HCT116 (cell line): ENCODE measurements at regions not wholly inside any gene's neighbourhood (a gene's known extent, or its start where the extent isn't known, plus 50 kb on each side); places are given as distances from the start of the nearest gene placed in this dataset.
A peak's percentile ranks its signal among the peaks of the same experiment; 100 is the strongest.

Source experiments
- ATAC-seq: fragments of 200-7000 bp; cut with Tn5 transposase; 2 replicates; pipeline ENCODE4 v1.9.1; 2020; ENCODE audit warnings: mild to moderate bottlenecking, moderate library complexity
- BruUV-seq: library from RNA; stranded (reverse); fragments of 400-500 nt; replicated peaks from 2 replicates; lab custom pipeline; 2021; lab: Mats Ljungman, UMichigan
- CTCF ChIA-PET: fragments of 300-600 bp; sonication (Branson Sonifier 250); formaldehyde crosslinking; loops from one replicate; lab custom pipeline; 2021; ENCODE audit warnings: antibody characterized with exemption; lab: Charles Lee
- POLR2A ChIA-PET: fragments of 300-600, 350-600 bp; sonication (Branson Sonifier 250); formaldehyde crosslinking; loops from one replicate; lab custom pipeline; 2021; ENCODE audit warnings: antibody characterized with exemption; lab: Charles Lee
- RAD21 ChIA-PET, 2 experiments: fragments of 300-600 bp; sonication (Branson Sonifier 250); formaldehyde crosslinking; loops; one replicate each; lab custom pipeline; 2023; ENCODE audit warnings: low total read pairs in 2 of 2; ENCODE audit not compliant: uncharacterized antibody in 2 of 2, unreplicated experiment in 2 of 2, low non-redundant PET in 1 of 2; lab: Charles Lee
- DNase-seq: peaks from one replicate; pipeline ENCODE4 v3.0.0-alpha.2; 2010; ENCODE audit warnings: low read depth, low spot score
- H2AFZ ChIP-seq: fragments of 200-600 bp; shearing (Covaris generic), sonication (generic); 2 replicates; pipeline ENCODE4 v1.6.1; 2017; ENCODE audit warnings: low read depth, mixed run types, mixed read lengths, antibody characterized with exemption, low read length; ENCODE audit not compliant: poor library complexity, severe bottlenecking
- H3K27ac ChIP-seq: 2 replicates; pipeline ENCODE4 v1.5.1; 2012; ENCODE audit warnings: low read depth, low read length
- H3K27me3 ChIP-seq: fragments of 200-600 bp; sonication (generic); 2 replicates; pipeline ENCODE4 v1.6.1; 2016; ENCODE audit warnings: mixed run types, low read length, mixed read lengths; ENCODE audit not compliant: insufficient read depth
- H3K36me3 ChIP-seq, 2 experiments: fragments of 200-500 bp in 1 of 2; fragments of 200-600 bp in 1 of 2; sonication (Bioruptor generic) in 1 of 2; sonication (generic) in 1 of 2; 2 replicates each; pipeline versions ENCODE4 v1.5.1 to v1.6.1; 2014 to 2016; ENCODE audit warnings: low read length in 2 of 2, inconsistent platforms in 1 of 2, mixed read lengths in 1 of 2, mixed run types in 1 of 2; ENCODE audit not compliant: insufficient read depth in 2 of 2, control insufficient read depth in 1 of 2
- H3K4me1 ChIP-seq, 2 experiments: fragments of 200-600 bp in 1 of 2; sonication (generic) in 1 of 2; 2 replicates each; pipeline versions ENCODE4 v1.5.1 to v1.6.1; 2012 to 2017; ENCODE audit warnings: low read length in 2 of 2, inconsistent platforms in 1 of 2, mild to moderate bottlenecking in 1 of 2, mixed read lengths in 1 of 2, mixed run types in 1 of 2, moderate library complexity in 1 of 2; ENCODE audit not compliant: insufficient read depth in 2 of 2, control insufficient read depth in 1 of 2
- H3K4me2 ChIP-seq: fragments of 200-600 bp; sonication (generic); 2 replicates; pipeline ENCODE4 v1.6.1; 2017; ENCODE audit warnings: mixed run types, low read length, mixed read lengths
- H3K4me3 ChIP-seq, 2 experiments: fragments of 200-600 bp in 1 of 2; sonication (generic) in 1 of 2; replicated peaks in 1 of 2; 2 replicates each; pipeline ENCODE4 v1.5.1; 2011 to 2016; ENCODE audit warnings: low read length in 2 of 2, control low read depth in 1 of 2, low read depth in 1 of 2, mild to moderate bottlenecking in 1 of 2, mixed read lengths in 1 of 2, mixed run types in 1 of 2
- H3K79me2 ChIP-seq: fragments of 200-600 bp; sonication (generic); 2 replicates; pipeline ENCODE4 v1.6.1; 2017; ENCODE audit warnings: mild to moderate bottlenecking, mixed run types, low read length, moderate library complexity, mixed read lengths; ENCODE audit not compliant: insufficient read depth
- H3K9ac ChIP-seq: fragments of 200-600 bp; sonication (generic); 2 replicates; pipeline ENCODE4 v1.6.1; 2016; ENCODE audit warnings: low read length, mixed read lengths
- H3K9me2 ChIP-seq: fragments of 200-600 bp; sonication (generic), shearing (Covaris generic); 2 replicates; pipeline ENCODE4 v1.6.1; 2017; ENCODE audit warnings: mixed run types, mild to moderate bottlenecking, moderate library complexity; ENCODE audit not compliant: insufficient read depth
- H3K9me3 ChIP-seq, 2 experiments: fragments of 200-500 bp in 1 of 2; fragments of 200-600 bp in 1 of 2; sonication (Bioruptor generic) in 1 of 2; sonication (generic) in 1 of 2; 2 replicates each; pipeline ENCODE4 v1.6.1; 2014 to 2017; ENCODE audit warnings: low read length in 2 of 2, mixed read lengths in 2 of 2, inconsistent platforms in 1 of 2, low read depth in 1 of 2, mild to moderate bottlenecking in 1 of 2, mixed run types in 1 of 2, moderate library complexity in 1 of 2; ENCODE audit not compliant: control insufficient read depth in 1 of 2, insufficient read depth in 1 of 2
- H4K20me1 ChIP-seq: fragments of 200-600 bp; sonication (generic), shearing (Covaris generic); 2 replicates; pipeline ENCODE4 v1.6.1; 2017; ENCODE audit warnings: mixed run types, mild to moderate bottlenecking, moderate library complexity; ENCODE audit not compliant: insufficient read depth
- CBX3 ChIP-seq: IDR thresholded peaks from 2 replicates; pipeline ENCODE4 v1.6.1; 2012; ENCODE audit warnings: low read depth
- CEBPB ChIP-seq: IDR thresholded peaks from 2 replicates; pipeline ENCODE4 v1.6.1; 2012; ENCODE audit warnings: low read depth
- EGR1 ChIP-seq: IDR thresholded peaks from 2 replicates; pipeline ENCODE4 v1.6.1; 2012; ENCODE audit warnings: low read depth
- ELF1 ChIP-seq: IDR thresholded peaks from 2 replicates; pipeline ENCODE4 v1.6.1; 2012; ENCODE audit warnings: low read depth, borderline replicate concordance
- EZH2 ChIP-seq: fragments of 200-600 bp; sonication (generic); IDR thresholded peaks from 2 replicates; pipeline ENCODE4 v1.6.1; 2017; ENCODE audit warnings: antibody characterized with exemption, mixed run types
- EZH2phosphoT487 ChIP-seq: fragments of 200-600 bp; IDR thresholded peaks from 2 replicates; pipeline ENCODE4 v1.6.1; 2018; ENCODE audit warnings: antibody characterized with exemption, borderline replicate concordance
- FOSL1 ChIP-seq: IDR thresholded peaks from 2 replicates; pipeline ENCODE4 v1.6.1; 2012; ENCODE audit warnings: low read depth
- JUND ChIP-seq: IDR thresholded peaks from 2 replicates; pipeline ENCODE4 v1.6.1; 2012
- POLR2A ChIP-seq: IDR thresholded peaks from 2 replicates; pipeline ENCODE4 v1.7.0; 2011; ENCODE audit warnings: borderline replicate concordance; ENCODE audit not compliant: insufficient read depth, insufficient read length; ENCODE audit errors: extremely low read depth
- RAD21 ChIP-seq: IDR thresholded peaks from 2 replicates; pipeline ENCODE4 v1.6.1; 2012; ENCODE audit warnings: low read depth, mild to moderate bottlenecking
- SIN3A ChIP-seq: IDR thresholded peaks from 2 replicates; pipeline ENCODE4 v1.6.1; 2012; ENCODE audit warnings: low read depth
- SP1 ChIP-seq: IDR thresholded peaks from 2 replicates; pipeline ENCODE4 v1.6.1; 2012; ENCODE audit warnings: low read depth
- TCF7L2 ChIP-seq: IDR thresholded peaks from 2 replicates; pipeline ENCODE4 v1.7.0; 2011; ENCODE audit warnings: borderline replicate concordance, inconsistent platforms; ENCODE audit not compliant: insufficient read depth, insufficient read length; ENCODE audit errors: extremely low read depth
- YY1 ChIP-seq: IDR thresholded peaks from 2 replicates; pipeline ENCODE4 v1.6.1; 2011; ENCODE audit warnings: low read length, low read depth, moderate library complexity, mild to moderate bottlenecking; ENCODE audit not compliant: insufficient replicate concordance; ENCODE audit errors: extremely low read depth
- ZFX ChIP-seq: fragments of 450-650 bp; IDR thresholded peaks from 2 replicates; pipeline ENCODE4 v1.6.1; 2017
- ZNF274 ChIP-seq: fragments of 200-500 bp; sonication (Bioruptor generic); IDR thresholded peaks from 2 replicates; pipeline ENCODE4 v1.6.1; 2014; ENCODE audit warnings: mild to moderate bottlenecking, low read depth, low read length, inconsistent platforms
- intact Hi-C: fragments of 100-400 bp; cut with micrococcal nuclease; formaldehyde crosslinking; loops from 2 replicates; pipeline ENCODE4 v1.10.0; 2022
- TF ChIP-seq, protein P1 (sequence below): IDR thresholded peaks from 2 replicates; pipeline ENCODE4 v1.6.1; 2012; ENCODE audit warnings: low read depth
- TF ChIP-seq, protein P2 (sequence below): IDR thresholded peaks from 2 replicates; pipeline ENCODE4 v1.6.1; 2012
- TF ChIP-seq, protein P3 (sequence below), 3 experiments: fragments of 200-600 bp in 1 of 3; sonication (generic) in 1 of 3; IDR thresholded peaks in 2 of 3; conservative IDR thresholded peaks in 1 of 3; 2 replicates each; pipeline ENCODE4 v1.5.1; 2012 to 2017; ENCODE audit warnings: low read depth in 2 of 3, low read length in 2 of 3, antibody characterized with exemption in 1 of 3, borderline replicate concordance in 1 of 3, control low read depth in 1 of 3, mild to moderate bottlenecking in 1 of 3, mixed read lengths in 1 of 3, mixed run types in 1 of 3, moderate library complexity in 1 of 3; ENCODE audit not compliant: insufficient read depth in 1 of 3
- TF ChIP-seq, protein P4 (sequence below): IDR thresholded peaks from 2 replicates; pipeline ENCODE4 v1.6.1; 2012

DNA sequence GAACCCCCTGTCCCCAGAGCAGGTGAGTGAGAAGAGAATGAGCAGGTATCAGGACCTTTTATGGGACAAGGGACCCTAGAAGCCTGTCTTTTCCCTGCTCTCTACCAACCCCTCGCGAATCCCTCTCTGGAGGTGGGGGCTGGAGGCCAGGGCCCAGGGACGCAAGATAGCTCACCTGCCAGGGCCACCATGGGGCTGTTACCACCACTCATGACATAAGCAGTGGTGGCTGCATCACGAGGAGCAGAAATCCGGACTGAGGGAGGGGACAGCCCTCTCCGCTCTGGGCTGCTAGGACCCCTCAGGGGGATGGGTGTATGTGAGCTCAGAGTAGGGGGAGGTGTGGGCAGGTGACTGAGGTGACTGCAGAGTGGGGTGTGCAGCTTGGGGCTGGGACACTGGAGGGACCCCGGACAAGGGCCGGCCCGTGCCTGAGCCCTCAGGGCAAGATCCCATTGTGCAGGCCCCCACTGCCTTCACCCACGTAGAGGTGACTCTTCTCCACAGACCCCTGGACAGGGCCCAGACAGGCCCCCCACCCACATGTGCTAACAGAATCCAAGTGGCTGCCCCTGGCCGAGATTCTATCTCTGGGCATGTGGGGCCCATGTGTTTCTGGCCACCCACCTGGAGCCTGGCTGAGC, 190.6 kb downstream of the TBC1D2B start:
- TF ChIP-seq SIN3A (no peak), EZH2phosphoT487 (no peak), EGR1 (no peak), ZFX (no peak), EZH2 (no peak), ZNF274 (no peak), RAD21 (no peak), YY1 (no peak), CBX3 (no peak), TCF7L2 (no peak), SP1 (no peak), CEBPB (no peak), JUND (no peak), ELF1 (no peak), POLR2A (no peak), FOSL1 (no peak)
- TF ChIP-seq, protein P1, sequence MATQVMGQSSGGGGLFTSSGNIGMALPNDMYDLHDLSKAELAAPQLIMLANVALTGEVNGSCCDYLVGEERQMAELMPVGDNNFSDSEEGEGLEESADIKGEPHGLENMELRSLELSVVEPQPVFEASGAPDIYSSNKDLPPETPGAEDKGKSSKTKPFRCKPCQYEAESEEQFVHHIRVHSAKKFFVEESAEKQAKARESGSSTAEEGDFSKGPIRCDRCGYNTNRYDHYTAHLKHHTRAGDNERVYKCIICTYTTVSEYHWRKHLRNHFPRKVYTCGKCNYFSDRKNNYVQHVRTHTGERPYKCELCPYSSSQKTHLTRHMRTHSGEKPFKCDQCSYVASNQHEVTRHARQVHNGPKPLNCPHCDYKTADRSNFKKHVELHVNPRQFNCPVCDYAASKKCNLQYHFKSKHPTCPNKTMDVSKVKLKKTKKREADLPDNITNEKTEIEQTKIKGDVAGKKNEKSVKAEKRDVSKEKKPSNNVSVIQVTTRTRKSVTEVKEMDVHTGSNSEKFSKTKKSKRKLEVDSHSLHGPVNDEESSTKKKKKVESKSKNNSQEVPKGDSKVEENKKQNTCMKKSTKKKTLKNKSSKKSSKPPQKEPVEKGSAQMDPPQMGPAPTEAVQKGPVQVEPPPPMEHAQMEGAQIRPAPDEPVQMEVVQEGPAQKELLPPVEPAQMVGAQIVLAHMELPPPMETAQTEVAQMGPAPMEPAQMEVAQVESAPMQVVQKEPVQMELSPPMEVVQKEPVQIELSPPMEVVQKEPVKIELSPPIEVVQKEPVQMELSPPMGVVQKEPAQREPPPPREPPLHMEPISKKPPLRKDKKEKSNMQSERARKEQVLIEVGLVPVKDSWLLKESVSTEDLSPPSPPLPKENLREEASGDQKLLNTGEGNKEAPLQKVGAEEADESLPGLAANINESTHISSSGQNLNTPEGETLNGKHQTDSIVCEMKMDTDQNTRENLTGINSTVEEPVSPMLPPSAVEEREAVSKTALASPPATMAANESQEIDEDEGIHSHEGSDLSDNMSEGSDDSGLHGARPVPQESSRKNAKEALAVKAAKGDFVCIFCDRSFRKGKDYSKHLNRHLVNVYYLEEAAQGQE: no peak
- TF ChIP-seq, protein P2, sequence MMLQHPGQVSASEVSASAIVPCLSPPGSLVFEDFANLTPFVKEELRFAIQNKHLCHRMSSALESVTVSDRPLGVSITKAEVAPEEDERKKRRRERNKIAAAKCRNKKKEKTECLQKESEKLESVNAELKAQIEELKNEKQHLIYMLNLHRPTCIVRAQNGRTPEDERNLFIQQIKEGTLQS: no peak
- TF ChIP-seq, protein P3, sequence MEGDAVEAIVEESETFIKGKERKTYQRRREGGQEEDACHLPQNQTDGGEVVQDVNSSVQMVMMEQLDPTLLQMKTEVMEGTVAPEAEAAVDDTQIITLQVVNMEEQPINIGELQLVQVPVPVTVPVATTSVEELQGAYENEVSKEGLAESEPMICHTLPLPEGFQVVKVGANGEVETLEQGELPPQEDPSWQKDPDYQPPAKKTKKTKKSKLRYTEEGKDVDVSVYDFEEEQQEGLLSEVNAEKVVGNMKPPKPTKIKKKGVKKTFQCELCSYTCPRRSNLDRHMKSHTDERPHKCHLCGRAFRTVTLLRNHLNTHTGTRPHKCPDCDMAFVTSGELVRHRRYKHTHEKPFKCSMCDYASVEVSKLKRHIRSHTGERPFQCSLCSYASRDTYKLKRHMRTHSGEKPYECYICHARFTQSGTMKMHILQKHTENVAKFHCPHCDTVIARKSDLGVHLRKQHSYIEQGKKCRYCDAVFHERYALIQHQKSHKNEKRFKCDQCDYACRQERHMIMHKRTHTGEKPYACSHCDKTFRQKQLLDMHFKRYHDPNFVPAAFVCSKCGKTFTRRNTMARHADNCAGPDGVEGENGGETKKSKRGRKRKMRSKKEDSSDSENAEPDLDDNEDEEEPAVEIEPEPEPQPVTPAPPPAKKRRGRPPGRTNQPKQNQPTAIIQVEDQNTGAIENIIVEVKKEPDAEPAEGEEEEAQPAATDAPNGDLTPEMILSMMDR (IDR thresholded peaks at IDR 0.05 in 2 of 3, conservative IDR thresholded peaks at IDR 0.05 in 1 of 3; ENCODE audit: borderline replicate concordance in 1 of 3, insufficient read depth in 1 of 3, low read depth in 2 of 3, low read length in 2 of 3): no peak
- TF ChIP-seq, protein P4, sequence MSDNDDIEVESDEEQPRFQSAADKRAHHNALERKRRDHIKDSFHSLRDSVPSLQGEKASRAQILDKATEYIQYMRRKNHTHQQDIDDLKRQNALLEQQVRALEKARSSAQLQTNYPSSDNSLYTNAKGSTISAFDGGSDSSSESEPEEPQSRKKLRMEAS: no peak
- TF ChIP-seq, all 23 proteins: peak for 0
- ATAC-seq (no peak), DNase-seq (no peak)
- Histone ChIP-seq H3K4me3 (no peak overlapping the region), H4K20me1 (no peaks in the 10 kb centered on the region), H3K4me2 (peak overlapping the region; percentile 21; the same call in 1 of the 2 replicates), H3K79me2 (no peaks in the 10 kb centered on the region), H2AFZ (no peak overlapping the region), H3K9me3 (no peaks in the 10 kb centered on the region), H3K27ac (peak overlapping the region; percentile 38; the same call in 1 of the 2 replicates), H3K36me3 (no peaks in the 10 kb centered on the region), H3K9ac (no peak overlapping the region), H3K9me2 (no peaks in the 10 kb centered on the region), H3K4me1 (peaks cover 2 to 16% of the 10 kb centered on the region in 2 experiments; a peak in 2 of 4 replicates), H3K27me3 (no peaks in the 10 kb centered on the region)
- ChIA-PET RAD21 (no interaction called here), CTCF (no interaction called here), POLR2A (no interaction called here)
- no TSS peak for BruUV-seq
- intact Hi-C loops: no loop called here
